ENCODE measurements at regions not wholly inside any gene's neighbourhood (a gene's known extent, or its start where the extent isn't known, plus 50 kb on each side); places are given as distances from the start of the nearest gene placed in this dataset.

GRCh38 chr10:128281861-128282260 is 155.6 kb upstream of the MKI67 start:
- Mint-ChIP-seq H3K4me1 (ENCODE audit: low read depth, unreplicated experiment) (peaks cover 7% of the 10 kb centered on the region), H3K9me3 (ENCODE audit: unreplicated experiment) (no peaks in the 10 kb centered on the region), H3K36me3 (ENCODE audit: unreplicated experiment) (peaks cover 3% of the 10 kb centered on the region), H3K27ac (ENCODE audit: unreplicated experiment) (no peak overlapping the region), H3K27me3 (ENCODE audit: unreplicated experiment) (peaks cover 2% of the 10 kb centered on the region), H3K4me3 (ENCODE audit: unreplicated experiment) (no peak overlapping the region)
- no peak for TF ChIP-seq CTCF (IDR thresholded peaks at IDR 0.05; ENCODE audit: partially characterized antibody, unreplicated experiment)
- no peak for DNase-seq

DNA sequence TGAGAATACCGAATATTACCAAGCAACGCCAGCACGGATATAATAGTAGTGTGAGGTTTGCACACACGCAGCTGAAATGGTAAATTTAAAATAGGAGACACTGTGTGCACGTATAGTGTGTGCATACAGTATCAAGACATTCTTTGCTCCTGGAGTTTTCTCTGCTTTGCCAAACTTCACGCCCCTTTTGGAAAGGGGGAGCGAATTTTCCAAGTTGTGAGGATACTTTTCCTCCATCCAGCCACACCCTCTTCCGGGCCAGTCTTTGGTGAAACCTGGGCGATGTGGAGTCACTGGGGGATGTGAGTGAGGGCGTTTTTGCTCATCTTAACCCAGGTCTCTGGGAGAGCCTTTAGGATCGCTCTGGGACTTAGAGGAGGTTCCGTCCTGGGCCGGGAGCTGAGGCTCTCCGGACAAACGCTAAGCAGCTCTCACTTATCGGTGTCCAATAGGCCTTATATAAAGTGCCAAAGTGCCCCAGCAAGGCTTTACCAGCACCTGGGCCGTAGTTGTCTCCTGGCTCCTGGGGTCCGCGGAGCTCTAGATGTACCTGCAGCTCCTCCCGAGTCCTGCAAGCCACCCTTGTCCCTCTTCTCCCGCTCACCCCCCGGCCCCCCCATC is 160.0 kb upstream of the MKI67 start:
- Mint-ChIP-seq H3K4me1 (ENCODE audit: low read depth, unreplicated experiment) (peaks cover 2% of the 10 kb centered on the region), H3K9me3 (ENCODE audit: unreplicated experiment) (peaks cover 1% of the 10 kb centered on the region), H3K27me3 (ENCODE audit: unreplicated experiment) (peaks cover 7% of the 10 kb centered on the region), H3K4me3 (ENCODE audit: unreplicated experiment) (peak overlapping the region; percentile 7), H3K36me3 (ENCODE audit: unreplicated experiment) (peaks cover 29% of the 10 kb centered on the region), H3K27ac (ENCODE audit: unreplicated experiment) (no peak overlapping the region)
- TF ChIP-seq CTCF (IDR thresholded peaks at IDR 0.05; ENCODE audit: partially characterized antibody, unreplicated experiment): no peak
- no peak for DNase-seq

GRCh38 chr10:128286762-128287500 is 160.7 kb upstream of the MKI67 start:
- peak; percentile 54 for DNase-seq
- no peak for TF ChIP-seq CTCF (IDR thresholded peaks at IDR 0.05; ENCODE audit: partially characterized antibody, unreplicated experiment)
- no peak overlapping the region for H3K27ac Mint-ChIP-seq (ENCODE audit: unreplicated experiment)
- peak overlapping the region; percentile 79 for H3K4me3 Mint-ChIP-seq (ENCODE audit: unreplicated experiment)
- H3K27me3 Mint-ChIP-seq (ENCODE audit: unreplicated experiment): peaks cover 7% of the 10 kb centered on the region
- H3K36me3 Mint-ChIP-seq (ENCODE audit: unreplicated experiment): peaks cover 31% of the 10 kb centered on the region
- H3K9me3 Mint-ChIP-seq (ENCODE audit: unreplicated experiment): peaks cover 2% of the 10 kb centered on the region
- H3K4me1 Mint-ChIP-seq (ENCODE audit: low read depth, unreplicated experiment): peaks cover 2% of the 10 kb centered on the region

DNA sequence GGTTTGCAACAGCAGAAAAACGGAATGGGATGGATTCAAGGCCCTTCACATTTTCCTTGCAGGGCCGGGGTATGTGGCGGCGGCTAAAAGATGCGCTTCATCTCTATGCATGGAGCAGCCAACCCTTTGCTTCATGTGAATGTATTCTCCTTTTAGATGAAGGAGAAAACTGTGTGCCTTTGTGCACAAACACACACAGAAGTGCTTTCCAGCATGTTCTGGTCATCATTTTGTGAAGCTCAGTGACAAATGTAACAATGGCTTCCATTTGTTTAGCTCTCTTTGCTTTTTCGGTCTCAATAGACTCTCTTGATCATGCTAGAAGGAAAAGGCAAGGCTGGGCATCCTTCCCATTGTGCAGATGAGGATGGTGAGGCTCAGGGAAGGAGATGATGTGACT is 161.7 kb upstream of the MKI67 start:
- no peak for DNase-seq

More for the DNA sequence above, 161.7 kb upstream of the MKI67 start:
- Mint-ChIP-seq H3K9me3 (ENCODE audit: unreplicated experiment) (peaks cover 2% of the 10 kb centered on the region), H3K36me3 (ENCODE audit: unreplicated experiment) (peaks cover 31% of the 10 kb centered on the region), H3K4me1 (ENCODE audit: low read depth, unreplicated experiment) (peaks cover 2% of the 10 kb centered on the region), H3K27me3 (ENCODE audit: unreplicated experiment) (peaks cover 9% of the 10 kb centered on the region), H3K27ac (ENCODE audit: unreplicated experiment) (no peak overlapping the region), H3K4me3 (ENCODE audit: unreplicated experiment) (peak overlapping the region; percentile 36)
- no peak for TF ChIP-seq CTCF (IDR thresholded peaks at IDR 0.05; ENCODE audit: partially characterized antibody, unreplicated experiment)
